IMR-90 (cell line): ENCODE measurements at regions not wholly inside any gene's neighbourhood (a gene's known extent, or its start where the extent isn't known, plus 50 kb on each side); places are given as distances from the start of the nearest gene placed in this dataset.

Experiments
- ATAC-seq: fragments of 200-7000 bp; cut with Tn5 transposase; 2 replicates; pipeline ENCODE4 v1.9.1; 2020; ENCODE audit warnings: low read depth, mild to moderate bottlenecking, moderate library complexity
- BruUV-seq: library from RNA; stranded (reverse); fragments of 400-500 nt; replicated peaks from 2 replicates; lab custom pipeline; 2021; lab: Mats Ljungman, UMichigan
- CTCF ChIA-PET: fragments of 300-600 bp; formaldehyde crosslinking; extraction: SDS; loops from one replicate; lab custom pipeline; 2021; ENCODE audit warnings: antibody characterized with exemption; lab: Yijun Ruan, JAX
- POLR2A ChIA-PET: fragments of 300-600 bp; sonication (Branson Sonifier 250); formaldehyde crosslinking; loops from one replicate; lab custom pipeline; 2022; ENCODE audit warnings: antibody characterized with exemption; ENCODE audit not compliant: unreplicated experiment; lab: Charles Lee
- DNase-seq: peaks from one replicate; pipeline ENCODE4 v3.0.0; 2013
- H2AFZ ChIP-seq: replicated peaks from 2 replicates; pipeline ENCODE3; 2013; ENCODE audit warnings: low read length, mild to moderate bottlenecking; ENCODE audit not compliant: poor library complexity
- H2AK5ac ChIP-seq: 2 replicates; pipeline ENCODE4 v1.6.1; 2013; ENCODE audit warnings: low read depth, low read length, inconsistent platforms
- H2AK9ac ChIP-seq: replicated peaks from 2 replicates; pipeline ENCODE3; 2013; ENCODE audit warnings: mild to moderate bottlenecking, low read depth, low read length, moderate library complexity; ENCODE audit not compliant: poor library complexity
- H2BK120ac ChIP-seq: 2 replicates; pipeline ENCODE4 v1.6.1; 2013; ENCODE audit warnings: low read depth, low read length, inconsistent platforms
- H2BK15ac ChIP-seq: 3 replicates; pipeline ENCODE4 v1.6.1; 2013; ENCODE audit warnings: low read depth, low read length, inconsistent platforms
- H2BK20ac ChIP-seq: 2 replicates; pipeline ENCODE4 v1.6.1; 2013; ENCODE audit warnings: low read depth, mild to moderate bottlenecking, inconsistent platforms, low read length, moderate library complexity
- H2BK5ac ChIP-seq: 2 replicates; pipeline ENCODE4 v1.6.1; 2013; ENCODE audit warnings: mild to moderate bottlenecking, low read depth, low read length, inconsistent platforms; ENCODE audit not compliant: poor library complexity, severe bottlenecking
- H3K14ac ChIP-seq: replicated peaks from 2 replicates; pipeline ENCODE4 v1.6.1; 2013; ENCODE audit warnings: low read depth, low read length, inconsistent platforms
- H3K18ac ChIP-seq: 2 replicates; pipeline ENCODE4 v1.6.1; 2013; ENCODE audit warnings: low read depth, low read length, control low read depth
- H3K23ac ChIP-seq: 2 replicates; pipeline ENCODE4 v1.6.1; 2013; ENCODE audit warnings: low read depth, low read length, inconsistent platforms
- H3K27ac ChIP-seq: 2 replicates; pipeline ENCODE4 v1.5.1; 2013; ENCODE audit warnings: mild to moderate bottlenecking, control low read depth, low read length; ENCODE audit not compliant: insufficient read depth
- H3K27me3 ChIP-seq: 2 replicates; pipeline ENCODE4 v1.6.1; 2013; ENCODE audit warnings: low read length; ENCODE audit not compliant: control insufficient read depth, insufficient read depth
- H3K36me3 ChIP-seq: 2 replicates; pipeline ENCODE4 v1.6.1; 2013; ENCODE audit warnings: low read length, mixed read lengths; ENCODE audit not compliant: control insufficient read depth, insufficient read depth
- H3K4ac ChIP-seq: 2 replicates; pipeline ENCODE4 v1.6.1; 2013; ENCODE audit warnings: low read depth, low read length, inconsistent platforms
- H3K4me1 ChIP-seq: 2 replicates; pipeline ENCODE4 v1.6.1; 2013; ENCODE audit warnings: low read length, mixed read lengths; ENCODE audit not compliant: control insufficient read depth, insufficient read depth
- H3K4me2 ChIP-seq: 2 replicates; pipeline ENCODE4 v1.6.1; 2013; ENCODE audit warnings: low read depth, mild to moderate bottlenecking, control low read depth, low read length, moderate library complexity
- H3K4me3 ChIP-seq: 2 replicates; pipeline ENCODE4 v1.5.1; 2013; ENCODE audit warnings: low read depth, mild to moderate bottlenecking, control low read depth, low read length, moderate library complexity; ENCODE audit not compliant: insufficient read depth
- H3K56ac ChIP-seq: 2 replicates; pipeline ENCODE4 v1.6.1; 2013; ENCODE audit warnings: low read length, inconsistent platforms; ENCODE audit not compliant: insufficient read depth; ENCODE audit errors: extremely low read depth
- H3K79me1 ChIP-seq, 2 experiments: 2 replicates each; pipeline ENCODE4 v1.6.1; 2013; ENCODE audit warnings: low read length in 2 of 2, inconsistent platforms in 1 of 2, low read depth in 1 of 2
- H3K9ac ChIP-seq: 2 replicates; pipeline ENCODE4 v1.6.1; 2013; ENCODE audit warnings: low read depth, low read length, control low read depth
- H3K9me1 ChIP-seq: 2 replicates; pipeline ENCODE4 v1.6.1; 2013; ENCODE audit warnings: low read length, inconsistent platforms; ENCODE audit not compliant: insufficient read depth
- H3K9me3 ChIP-seq: 2 replicates; pipeline ENCODE4 v1.6.1; 2013; ENCODE audit warnings: low read length; ENCODE audit not compliant: control insufficient read depth, insufficient read depth
- H4K20me1 ChIP-seq: 2 replicates; pipeline ENCODE4 v1.6.1; 2013; ENCODE audit warnings: low read length, inconsistent platforms; ENCODE audit not compliant: insufficient read depth
- H4K5ac ChIP-seq: 2 replicates; pipeline ENCODE4 v1.6.1; 2013; ENCODE audit warnings: mild to moderate bottlenecking, low read depth, low read length, control low read depth
- H4K8ac ChIP-seq, 2 experiments: 2 replicates each; pipeline ENCODE4 v1.6.1; 2013; ENCODE audit warnings: low read depth in 2 of 2, low read length in 2 of 2, control low read depth in 1 of 2, inconsistent platforms in 1 of 2
- H4K91ac ChIP-seq: 2 replicates; pipeline ENCODE4 v1.6.1; 2013; ENCODE audit warnings: low read depth, low read length, inconsistent platforms; ENCODE audit not compliant: insufficient read depth
- BHLHE40 ChIP-seq: fragments of 150-350 bp; IDR thresholded peaks from 2 replicates; pipeline ENCODE4 v1.6.1; 2016; ENCODE audit warnings: mild to moderate bottlenecking, low read depth, low read length
- CEBPB ChIP-seq: IDR thresholded peaks from 2 replicates; pipeline ENCODE4 v1.6.1; 2012; ENCODE audit warnings: low read depth, low read length, improper control_type of control experiment
- CHD1 ChIP-seq: IDR thresholded peaks from 2 replicates; pipeline ENCODE4 v1.6.1; 2012; ENCODE audit warnings: low read depth, low read length, improper control_type of control experiment
- CTCF ChIP-seq: conservative IDR thresholded peaks from 2 replicates; pipeline ENCODE4 v1.5.1; 2012; ENCODE audit warnings: mild to moderate bottlenecking, low read depth, low read length, improper control_type of control experiment
- ELK1 ChIP-seq: fragments of 150-350 bp; IDR thresholded peaks from 2 replicates; pipeline ENCODE4 v1.6.1; 2016; ENCODE audit warnings: low read depth, mild to moderate bottlenecking, low read length, moderate library complexity, borderline replicate concordance
- FOS ChIP-seq: fragments of 150-350 bp; IDR thresholded peaks from 2 replicates; pipeline ENCODE4 v1.6.1; 2016; ENCODE audit warnings: low read depth, low read length
- MAFK ChIP-seq: IDR thresholded peaks from 2 replicates; pipeline ENCODE4 v1.6.1; 2012; ENCODE audit warnings: low read depth, low read length, improper control_type of control experiment
- MAZ ChIP-seq: IDR thresholded peaks from 2 replicates; pipeline ENCODE4 v1.6.1; 2012; ENCODE audit warnings: low read depth, mild to moderate bottlenecking, low read length, improper control_type of control experiment, moderate library complexity, borderline replicate concordance
- MXI1 ChIP-seq: IDR thresholded peaks from 2 replicates; pipeline ENCODE4 v1.6.1; 2012; ENCODE audit warnings: low read depth, mild to moderate bottlenecking, low read length, moderate library complexity, borderline replicate concordance
- NFE2L2 ChIP-seq: fragments of 150-350 bp; IDR thresholded peaks from 2 replicates; pipeline ENCODE4 v1.6.1; 2016; ENCODE audit warnings: low read depth, mild to moderate bottlenecking, low read length
- POLR2A ChIP-seq: IDR thresholded peaks from 2 replicates; pipeline ENCODE4 v1.6.1; 2012; ENCODE audit warnings: mild to moderate bottlenecking, low read depth, low read length
- RAD21 ChIP-seq: IDR thresholded peaks from 2 replicates; pipeline ENCODE4 v1.6.1; 2012; ENCODE audit warnings: low read length, improper control_type of control experiment
- RCOR1 ChIP-seq: IDR thresholded peaks from 2 replicates; pipeline ENCODE4 v1.6.1; 2012; ENCODE audit warnings: mild to moderate bottlenecking, low read length, improper control_type of control experiment; ENCODE audit not compliant: insufficient replicate concordance
- RFX5 ChIP-seq: IDR thresholded peaks from 2 replicates; pipeline ENCODE4 v1.8.0; 2012; ENCODE audit warnings: low read depth, mild to moderate bottlenecking, low read length, moderate library complexity
- SMC3 ChIP-seq: fragments of 150-350 bp; IDR thresholded peaks from 2 replicates; pipeline ENCODE4 v1.6.1; 2016; ENCODE audit warnings: low read depth, mild to moderate bottlenecking, antibody characterized with exemption, low read length, moderate library complexity
- USF2 ChIP-seq: fragments of 150-350 bp; IDR thresholded peaks from 2 replicates; pipeline ENCODE4 v1.6.1; 2017; ENCODE audit warnings: mild to moderate bottlenecking, antibody characterized with exemption, low read length, low read depth
- WGBS, 2 experiments: methylation state at CpG; one replicate each; pipeline versions ENCODE4 v1.1.5 to v1.1.7; 2013; ENCODE audit warnings: missing lambda C conversion rate in 2 of 2; ENCODE audit not compliant: insufficient read length in 1 of 2; ENCODE audit errors: extremely low coverage in 2 of 2; 5-methylcytosine and 5-hydroxymethylcytosine counted together
- dilution Hi-C: fragments of 300-500 bp; cut with HindIII; formaldehyde crosslinking; loops from one replicate; pipeline ENCODE4 v1.14.3; 2018; ENCODE audit warnings: low sequenced_read_pairs; ENCODE audit not compliant: unreplicated experiment
- in situ Hi-C: fragments of 300-500 bp; cut with MboI; formaldehyde crosslinking; loops from 3 replicates; pipeline ENCODE4 v1.14.3; 2019; ENCODE audit warnings: low sequenced_read_pairs, inconsistent platforms, mixed read lengths
- intact Hi-C: fragments of 100-400 bp; cut with micrococcal nuclease; formaldehyde crosslinking; loops from 2 replicates; pipeline ENCODE4 v1.10.0; 2022

- ATAC-seq: no peak
- H3K4me1 ChIP-seq: no peaks in the 10 kb centered on the region
- no peak overlapping the region for H2BK15ac ChIP-seq
- no peaks in the 10 kb centered on the region for H3K36me3 ChIP-seq
- no peak overlapping the region for H3K27ac ChIP-seq
- no peak overlapping the region for H3K56ac ChIP-seq
- H2AFZ ChIP-seq: no peak overlapping the region
- H3K14ac ChIP-seq: no peak overlapping the region
- no CpG with 5 or more reads among the region's 3 CpGs for whole genome bisulfite sequencing, 2 experiments
- ChIA-PET CTCF (no interaction called here), POLR2A (no interaction called here)
- H3K9me1 ChIP-seq: no peaks in the 10 kb centered on the region
- H4K5ac ChIP-seq: no peak overlapping the region
- no peak overlapping the region for H2AK9ac ChIP-seq
- no peak overlapping the region for H3K9ac ChIP-seq
- no peak for DNase-seq
- no peak overlapping the region for H4K8ac ChIP-seq
- H3K18ac ChIP-seq: no peak overlapping the region
- intact Hi-C loops: no loop called here
- H3K23ac ChIP-seq: no peak overlapping the region
- no peak overlapping the region for H3K4me3 ChIP-seq
- dilution Hi-C loops: no loop called here
- no peaks in the 10 kb centered on the region for H3K27me3 ChIP-seq
- BruUV-seq: no TSS peak
- H3K9me3 ChIP-seq: no peaks in the 10 kb centered on the region
- no peak overlapping the region for H4K91ac ChIP-seq
- no peak overlapping the region for H2BK20ac ChIP-seq
- H3K4me2 ChIP-seq: no peak overlapping the region
- no peaks in the 10 kb centered on the region for H3K79me1 ChIP-seq
- H2BK5ac ChIP-seq: no peak overlapping the region
- no peaks in the 10 kb centered on the region for H4K20me1 ChIP-seq
- TF ChIP-seq MXI1 (no peak), CEBPB (no peak), POLR2A (no peak), USF2 (no peak), NFE2L2 (no peak), ELK1 (no peak), BHLHE40 (no peak), SMC3 (no peak), FOS (no peak), CTCF (no peak), CHD1 (no peak), RAD21 (no peak), MAZ (no peak), RFX5 (no peak), MAFK (no peak), RCOR1 (no peak)
- H2AK5ac ChIP-seq: no peak overlapping the region
- no peak overlapping the region for H2BK120ac ChIP-seq
- no peak overlapping the region for H3K4ac ChIP-seq
- in situ Hi-C loops: no loop called here
Observed at GRCh38 chr16:63877401-63877800, 1244.5 kb downstream of the CDH11 start.
